ENCODE measurements at regions not wholly inside any gene's neighbourhood (a gene's known extent, or its start where the extent isn't known, plus 50 kb on each side); places are given as distances from the start of the nearest gene placed in this dataset.
"Not testable (repeated sequence)": the region's sequence is repeated elsewhere in the genome, so short reads cannot be mapped to it uniquely, and the experiment has no call there.

DNA sequence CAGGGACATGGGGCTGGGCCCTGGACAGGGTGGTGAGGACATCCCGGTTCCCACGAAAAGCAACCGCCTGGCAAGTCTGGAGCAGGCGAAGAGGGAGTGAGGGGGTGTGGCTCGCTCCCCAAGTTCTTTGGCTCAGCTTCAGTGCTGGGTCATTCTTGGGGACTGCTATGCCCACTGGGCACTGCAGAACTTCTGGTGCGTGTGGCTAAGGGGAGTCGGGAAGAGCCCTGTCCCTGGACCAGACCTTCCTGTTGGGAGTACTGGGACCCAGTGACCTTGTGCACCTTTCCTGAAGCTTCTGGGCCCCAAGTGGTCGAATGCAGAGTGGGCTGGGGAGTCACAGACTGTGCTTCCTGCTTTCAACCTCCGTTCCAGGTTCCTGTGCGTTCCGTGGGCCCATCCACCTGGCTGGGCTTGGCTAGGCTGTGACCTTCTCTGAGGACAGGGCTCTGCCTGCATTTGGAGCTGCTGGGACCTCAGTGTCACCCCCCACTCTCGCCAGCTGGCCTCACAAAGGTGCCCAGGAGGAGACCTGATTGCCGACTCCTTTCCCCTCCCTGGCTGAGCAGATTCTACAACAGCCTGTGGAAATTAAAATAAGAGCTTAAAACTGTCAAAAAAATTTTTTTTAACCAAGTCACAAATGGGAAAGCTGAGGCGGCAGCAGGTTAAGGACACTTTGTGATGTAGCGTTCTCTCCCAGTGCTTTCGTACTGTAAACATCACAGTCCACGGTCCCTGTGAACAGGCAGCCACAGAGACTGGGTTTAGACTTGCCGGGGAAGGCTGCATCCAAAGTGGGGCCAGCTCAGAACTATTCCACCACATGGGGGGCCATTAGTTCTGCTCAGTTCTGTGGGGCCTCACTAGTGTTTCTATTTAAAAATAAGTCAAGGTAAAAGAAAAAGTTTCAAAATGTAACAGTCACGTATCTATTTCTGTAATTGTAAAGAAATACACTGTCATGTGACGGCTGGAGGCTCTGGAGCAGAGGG lies 63.8 kb upstream of the WNT7B start:
- DNase-seq = no peak

DNA sequence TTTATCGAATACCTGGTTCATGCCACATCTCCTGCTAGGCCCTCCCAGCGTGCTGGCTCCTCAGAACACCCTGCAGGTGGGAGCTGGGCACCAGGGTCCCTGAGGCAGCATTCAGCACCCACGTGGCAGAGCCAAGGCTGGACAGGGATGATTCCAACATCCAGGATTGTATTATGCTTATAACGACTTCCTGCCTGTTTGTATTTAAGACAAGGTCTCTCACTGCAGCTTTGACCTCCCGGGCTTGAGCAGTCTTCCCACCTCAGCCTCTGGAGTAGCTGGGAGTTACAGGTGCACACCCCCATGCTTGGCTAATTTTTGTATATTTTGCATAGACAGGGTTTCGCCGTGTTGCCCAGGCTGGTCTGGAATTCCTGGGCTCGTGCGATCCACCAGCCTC lies 64.7 kb upstream of the WNT7B start:
- DNase-seq = no peak

DNA sequence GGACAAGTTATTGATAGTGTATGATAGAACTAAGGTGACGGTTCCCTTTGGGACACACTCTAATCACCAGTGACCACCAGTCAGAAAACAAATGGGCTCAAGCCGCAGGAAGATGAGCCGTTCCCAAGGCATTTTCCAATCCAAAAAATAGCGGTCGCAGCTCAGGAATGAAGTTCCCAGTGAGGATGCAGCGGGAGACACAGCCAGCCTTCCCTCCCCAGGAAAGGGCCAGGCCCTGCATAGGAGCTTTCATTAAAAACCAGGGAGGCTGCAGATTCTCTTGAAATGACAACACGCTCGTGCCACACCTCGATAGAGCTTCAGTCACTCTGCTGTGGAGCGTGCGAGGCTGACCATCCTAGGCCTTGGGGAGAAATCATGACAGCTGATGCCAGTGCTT lies 65.8 kb upstream of the WNT7B start:
- no peak for DNase-seq

DNA sequence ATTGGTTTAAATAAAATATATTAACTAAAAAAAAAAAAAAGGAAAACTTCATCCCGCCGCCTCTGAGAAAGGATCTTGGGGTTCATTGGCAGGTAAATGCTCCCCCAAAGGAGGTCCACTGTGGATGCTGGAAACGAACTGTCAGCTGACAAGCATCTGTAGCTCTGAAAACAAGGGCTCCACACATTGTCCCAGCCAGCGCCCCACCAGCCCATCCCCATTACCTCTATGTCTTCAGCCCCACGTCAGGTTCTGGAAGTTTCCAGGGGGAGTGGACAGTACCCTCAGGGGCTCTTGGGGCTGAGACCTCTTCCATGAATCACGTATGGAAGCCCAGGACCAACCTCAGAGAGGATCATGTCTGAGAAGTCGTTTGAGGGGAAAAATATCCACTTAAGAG lies 66.4 kb upstream of the WNT7B start:
- no peak for DNase-seq

DNA sequence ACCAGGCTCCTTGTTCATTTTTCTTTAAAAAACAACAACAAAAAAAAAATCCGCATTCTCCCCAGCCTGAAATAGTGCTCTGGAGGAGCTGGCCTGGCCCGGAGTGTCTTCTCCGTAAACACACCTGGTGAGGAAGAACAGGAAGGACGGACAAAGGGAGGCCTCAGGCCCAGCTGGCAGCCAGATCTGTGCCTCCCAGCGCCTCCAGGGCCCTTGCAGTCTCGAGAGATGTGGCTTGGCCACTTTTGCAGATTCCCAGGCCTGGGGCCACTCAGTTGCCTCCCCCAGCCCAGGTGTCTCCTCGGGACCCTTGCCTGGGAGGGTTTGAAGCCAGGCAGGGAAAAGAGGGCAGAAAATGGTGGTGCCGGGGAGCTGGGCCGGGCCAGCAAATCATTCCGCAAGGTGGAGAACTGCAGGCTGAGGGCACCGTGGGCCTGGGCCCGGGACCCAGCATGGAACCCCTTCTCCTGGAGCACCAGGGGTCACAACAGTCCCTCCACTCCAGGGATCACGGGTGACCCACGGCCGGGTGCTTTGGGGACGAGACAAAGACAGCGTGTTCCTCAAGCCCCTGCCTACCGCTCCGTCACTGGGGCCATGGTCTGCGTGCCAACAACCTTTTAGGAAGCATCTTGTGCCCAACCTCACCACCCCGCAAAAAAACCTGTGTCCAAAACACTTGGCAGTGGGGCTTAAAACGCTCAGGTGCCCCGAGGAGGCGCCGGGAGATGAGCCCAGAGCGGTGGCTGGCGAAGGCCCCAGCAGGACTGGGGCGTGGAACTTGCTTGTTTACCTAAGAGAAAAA lies 67.1 kb upstream of the WNT7B start:
- DNase-seq = no peak

DNA sequence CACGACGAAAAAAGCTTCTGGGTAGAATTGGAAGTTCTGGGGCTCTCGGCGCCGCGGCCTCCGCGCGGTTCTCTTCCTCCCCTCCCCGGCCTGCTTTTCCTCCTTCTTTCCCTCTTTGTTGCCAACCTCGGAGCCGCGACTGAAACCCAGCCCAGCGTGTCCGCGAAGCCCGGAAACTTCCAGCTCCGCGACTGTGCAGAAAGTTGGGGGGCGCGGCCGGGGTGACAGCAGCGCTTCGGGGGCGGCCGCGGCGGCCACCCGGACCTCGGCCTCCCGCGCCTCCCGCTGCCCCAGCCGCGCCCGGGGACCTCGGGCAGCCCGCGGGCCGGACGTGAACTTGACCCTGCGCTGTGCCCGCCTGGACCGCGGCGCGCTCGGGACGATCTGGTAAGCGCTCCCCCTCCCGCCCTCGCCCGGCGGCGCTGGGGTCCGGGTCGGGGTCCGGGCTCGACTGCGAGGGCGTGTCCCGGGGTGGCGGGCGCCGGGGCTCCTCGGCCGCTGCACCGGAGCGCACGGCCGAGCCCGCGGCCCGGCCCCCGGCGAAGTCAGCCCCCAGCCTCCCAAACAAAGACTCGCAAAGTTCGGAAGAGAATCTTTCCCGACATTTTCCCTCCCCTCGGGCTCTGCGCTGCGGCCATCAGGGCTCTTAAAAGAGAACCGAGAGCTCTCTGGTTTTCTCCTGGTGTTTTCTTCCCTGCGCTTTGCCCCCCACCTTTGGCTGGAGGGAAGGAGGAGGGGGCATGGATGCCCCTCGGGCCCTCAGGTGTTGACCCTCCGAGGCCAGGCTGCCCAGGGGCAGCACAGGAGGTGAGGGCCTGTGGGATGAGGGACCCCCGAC lies 67.9 kb upstream of the WNT7B start:
- no peak for DNase-seq

DNA sequence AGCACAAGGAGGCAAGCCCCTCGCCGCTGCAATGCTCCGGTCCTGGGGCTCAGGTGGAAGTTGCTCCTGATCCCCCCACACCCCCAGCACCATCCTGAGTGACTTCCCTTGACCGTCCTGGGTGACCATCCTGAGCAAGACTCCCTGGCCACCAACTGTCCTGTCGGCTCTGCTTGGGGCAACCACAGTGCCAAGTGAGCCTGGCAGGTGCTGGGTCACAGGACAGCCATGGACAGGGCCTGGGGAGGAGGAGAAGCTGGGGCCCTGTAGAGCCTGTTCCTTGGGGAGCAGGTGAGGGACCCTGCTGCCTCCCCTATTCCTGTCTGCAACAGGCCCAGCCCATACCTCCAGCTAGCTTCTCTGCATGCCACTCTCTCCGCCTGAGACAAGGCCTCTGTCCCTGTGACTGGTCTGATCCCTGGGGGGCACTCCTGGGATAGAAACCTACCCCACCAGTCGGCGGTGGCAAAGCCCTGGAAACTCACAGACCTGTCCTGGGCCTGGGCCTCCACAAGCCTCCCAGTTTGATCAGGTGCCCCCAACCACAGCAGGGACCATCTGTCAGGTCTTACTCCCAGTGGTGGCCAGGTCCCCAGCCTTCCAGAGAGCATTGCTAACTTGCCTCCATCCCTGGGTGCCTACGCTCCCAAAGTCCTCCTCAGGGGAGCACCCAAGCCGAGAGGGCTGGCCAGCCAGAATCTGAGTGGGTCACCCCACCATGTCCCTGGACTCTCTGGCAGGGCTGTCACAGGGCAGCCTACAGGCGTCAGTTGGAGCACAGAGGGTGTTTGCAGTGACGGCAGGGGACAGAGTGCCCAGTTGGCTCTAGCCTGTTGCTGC lies 68.7 kb upstream of the WNT7B start:
- DNase-seq = no peak

DNA sequence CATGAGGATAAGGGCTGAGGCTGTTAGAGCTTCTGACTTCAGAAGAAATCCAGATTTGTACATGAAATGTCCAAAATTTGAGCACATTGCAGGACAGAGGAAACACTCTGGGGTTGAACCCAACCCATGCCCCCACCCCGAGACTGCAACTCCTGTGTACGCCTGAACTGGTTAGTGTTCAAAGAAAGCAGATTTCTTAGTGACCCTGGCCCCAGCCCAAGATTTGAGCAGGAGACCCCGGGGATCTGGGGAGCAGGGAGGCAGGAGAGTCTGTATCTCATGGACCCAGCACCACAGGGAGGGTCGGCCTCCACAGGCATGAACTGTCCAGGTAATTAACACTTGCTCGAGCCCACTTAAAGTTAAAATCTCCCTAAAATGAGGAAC lies 69.3 kb upstream of the WNT7B start:
- DNase-seq = no peak

DNA sequence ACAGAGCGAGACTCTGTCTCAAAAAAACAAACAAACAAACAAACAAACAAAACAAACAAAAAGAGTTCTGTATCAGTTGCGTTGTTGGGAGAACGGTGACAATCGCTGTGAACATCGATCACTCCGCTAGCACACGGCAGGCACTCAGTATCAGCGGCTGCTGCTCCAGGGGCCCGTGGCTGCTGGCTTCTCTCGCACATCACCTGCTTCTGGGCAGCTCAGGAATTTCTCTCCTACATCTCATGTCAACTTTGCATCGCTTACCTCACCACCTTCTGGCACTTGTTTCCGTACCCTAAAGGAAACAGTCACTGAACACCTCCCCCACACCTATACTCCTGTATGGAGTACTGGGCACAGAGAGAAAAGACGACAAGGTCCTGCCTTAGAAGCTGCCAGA lies 70.3 kb upstream of the WNT7B start:
- no peak for DNase-seq

DNA sequence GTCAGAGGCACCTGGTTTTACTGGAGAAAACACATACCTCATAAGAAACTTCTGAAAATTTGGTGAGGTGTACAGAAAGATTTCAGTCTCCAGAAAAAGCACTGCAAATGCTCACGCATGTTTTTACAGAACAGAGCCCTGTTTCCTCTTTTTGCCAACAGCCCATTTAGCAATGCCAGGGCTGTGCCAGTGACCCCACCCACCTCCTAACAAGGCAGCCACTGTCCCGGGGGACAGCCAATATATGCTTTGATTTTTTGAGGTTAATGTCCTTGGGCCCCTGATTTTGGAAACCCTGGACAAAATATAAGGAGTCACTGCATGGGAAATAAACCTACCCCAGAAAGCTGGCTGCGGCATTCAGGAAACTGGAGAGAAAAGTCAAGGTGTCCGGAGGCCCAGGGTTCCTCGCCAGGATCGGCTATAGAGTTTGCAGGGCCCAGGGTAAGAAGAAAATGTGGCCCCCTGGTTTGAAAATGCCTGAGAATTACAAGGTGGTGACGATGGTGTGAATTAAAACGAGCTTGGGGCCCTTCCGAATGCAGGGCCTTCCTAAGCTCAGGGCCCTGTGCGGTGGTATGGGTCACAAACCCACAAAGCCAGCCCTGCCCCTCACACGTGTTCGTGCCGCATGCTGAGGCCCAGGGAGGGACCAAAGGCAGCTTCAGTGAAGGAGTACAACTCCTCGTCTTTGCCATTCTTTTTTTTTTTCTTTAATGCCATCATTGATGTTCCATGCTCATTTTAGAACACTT lies 71.1 kb upstream of the WNT7B start:
- DNase-seq = no peak

DNA sequence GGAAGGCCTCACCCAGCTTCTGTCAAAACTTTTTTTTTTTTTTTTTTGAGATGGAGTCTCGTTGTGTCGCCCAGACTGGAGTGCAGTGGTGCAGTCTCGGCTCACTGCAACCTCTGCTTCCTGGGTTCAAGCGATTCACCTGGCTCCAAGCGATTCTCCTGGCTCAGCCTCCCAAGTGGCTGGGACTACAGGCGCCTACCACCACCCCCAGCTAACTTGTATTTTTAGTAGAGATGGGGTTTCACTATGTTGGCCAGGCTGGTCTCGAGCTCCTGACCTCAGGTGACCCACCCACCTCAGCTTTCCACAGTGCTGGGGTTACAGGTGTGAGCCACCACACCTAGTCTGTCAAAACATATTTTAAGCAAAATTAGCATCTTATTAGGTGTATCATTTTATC lies 71.7 kb upstream of the WNT7B start:
- not testable (repeated sequence) for DNase-seq

DNA sequence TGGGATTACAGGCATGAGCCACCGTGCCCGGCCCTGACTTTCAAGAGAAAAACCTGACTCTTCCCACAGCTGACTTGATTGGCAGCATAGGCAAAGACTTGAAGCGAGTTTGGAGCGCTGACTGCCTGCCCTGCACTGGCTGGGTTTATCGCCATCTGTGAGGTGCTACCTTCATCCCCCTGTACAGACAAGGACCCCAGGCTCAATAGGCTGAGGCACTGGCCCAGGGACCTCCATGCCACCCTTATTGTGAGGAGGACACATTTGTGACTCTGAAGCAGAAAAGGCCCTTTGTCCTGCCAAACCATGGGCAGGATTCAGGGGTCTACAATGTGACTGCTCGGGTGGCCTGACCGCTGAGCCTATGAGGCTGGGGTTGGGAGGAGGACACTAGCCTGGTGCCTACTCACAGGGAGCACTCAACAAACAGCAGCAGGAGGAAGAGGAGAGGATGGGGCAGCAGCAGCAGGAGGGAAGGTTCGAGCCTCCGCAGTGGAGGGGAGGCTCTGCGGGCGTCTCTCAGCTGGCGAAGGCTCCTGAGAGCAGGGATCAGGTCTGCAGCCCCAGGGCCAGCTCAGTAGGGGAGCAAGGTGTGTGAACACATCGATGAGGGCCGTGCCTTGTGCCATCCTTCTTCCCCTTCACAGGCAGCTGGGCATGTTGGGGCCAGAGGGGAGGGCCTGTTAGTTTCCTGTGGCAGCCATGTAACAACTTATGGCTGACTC lies 72.9 kb upstream of the WNT7B start:
- no peak for DNase-seq

DNA sequence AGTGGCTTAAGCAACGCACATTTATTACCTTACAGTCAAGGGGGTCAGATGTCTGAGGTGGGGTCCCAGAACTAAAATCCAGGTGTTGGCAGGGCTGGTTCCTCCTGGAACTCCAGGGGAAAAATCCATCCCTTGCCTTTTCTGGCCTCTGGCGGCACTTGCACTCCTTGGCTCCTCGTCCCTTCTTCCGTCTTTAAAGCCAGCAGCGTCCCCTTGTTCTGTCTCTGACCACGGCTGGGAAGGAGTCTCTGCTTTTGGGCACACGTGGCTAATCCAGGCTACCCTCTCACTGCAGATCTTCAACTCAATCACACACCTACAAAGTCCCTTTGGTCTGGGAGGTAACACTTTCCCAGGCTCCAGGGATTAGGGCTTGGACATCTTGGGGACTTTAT lies 73.5 kb upstream of the WNT7B start:
- no peak for DNase-seq

DNA sequence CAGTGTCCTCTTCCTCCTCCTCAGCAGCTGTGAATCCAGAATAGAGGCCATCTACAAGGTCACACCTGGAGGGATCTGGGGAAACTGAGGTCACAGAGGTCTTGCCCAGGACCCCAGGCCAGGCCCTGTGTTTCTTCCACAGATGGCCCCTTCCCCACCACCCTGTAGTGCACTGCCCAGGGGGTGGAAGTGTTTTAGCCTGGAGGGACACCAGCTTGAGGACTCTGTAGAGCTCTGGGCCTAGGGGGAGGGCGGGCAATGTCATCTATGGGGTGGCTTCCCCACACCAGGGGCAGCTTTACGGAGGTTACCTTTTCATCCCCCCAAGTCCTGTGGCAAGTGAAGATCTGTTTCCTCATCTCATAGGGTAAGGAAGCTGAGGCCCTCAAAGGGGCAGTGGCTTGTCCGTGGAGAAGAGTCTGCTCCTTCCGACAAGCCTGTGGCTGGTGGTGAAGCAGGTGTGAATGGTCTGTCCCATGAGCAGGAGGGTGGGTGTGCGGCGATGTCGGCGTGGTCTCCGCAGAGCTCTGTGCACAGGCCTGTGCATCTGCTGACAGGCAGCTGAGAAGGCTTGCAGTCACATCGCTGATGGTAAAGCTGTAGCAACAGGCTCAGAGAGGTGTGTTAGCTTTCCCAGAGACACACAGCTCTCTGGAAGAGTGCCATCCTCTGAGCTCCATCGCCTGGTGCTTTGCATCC lies 74.1 kb upstream of the WNT7B start:
- no peak for DNase-seq

DNA sequence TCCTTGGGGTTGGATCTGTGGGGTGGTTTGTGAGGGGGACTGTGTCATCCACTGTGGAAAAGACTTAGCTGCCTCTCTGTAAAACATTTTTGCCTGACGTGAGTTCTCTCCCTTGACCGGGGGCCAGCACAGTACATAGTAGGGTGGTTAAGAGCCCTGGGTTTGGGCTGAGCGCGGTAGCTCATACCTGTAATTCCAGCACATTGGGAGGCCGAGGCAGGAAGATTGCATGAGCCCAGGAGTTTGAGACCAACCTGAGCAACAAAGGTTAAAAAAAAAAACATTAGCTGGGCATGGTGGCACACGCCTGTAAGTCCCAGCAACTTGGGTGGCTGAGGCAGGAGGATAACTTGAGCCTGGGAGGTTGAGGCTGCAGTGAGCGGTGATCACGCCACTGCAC lies 74.7 kb upstream of the WNT7B start:
- no peak for DNase-seq

DNA sequence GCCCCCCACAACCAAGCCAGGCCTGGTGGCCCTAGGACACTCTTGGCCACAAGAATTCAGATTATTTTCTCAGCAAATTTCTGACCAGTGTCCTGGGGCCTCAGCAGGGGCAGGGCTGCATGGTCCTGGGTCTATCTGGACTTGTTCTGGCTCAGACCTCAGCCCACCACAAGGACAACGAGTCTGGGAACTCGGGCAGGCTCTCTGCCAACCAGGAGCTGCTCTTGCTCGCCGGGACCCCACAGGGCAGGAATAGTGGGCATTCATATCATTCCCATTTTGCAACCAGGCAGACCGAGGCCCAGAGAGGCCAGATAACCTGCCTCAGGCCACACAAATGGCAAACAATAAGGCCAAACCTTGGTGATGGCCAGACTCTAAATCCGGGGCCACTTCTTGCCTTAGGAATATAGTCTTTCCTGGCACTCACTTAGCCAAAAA lies 75.4 kb upstream of the WNT7B start:
- no peak for DNase-seq

DNA sequence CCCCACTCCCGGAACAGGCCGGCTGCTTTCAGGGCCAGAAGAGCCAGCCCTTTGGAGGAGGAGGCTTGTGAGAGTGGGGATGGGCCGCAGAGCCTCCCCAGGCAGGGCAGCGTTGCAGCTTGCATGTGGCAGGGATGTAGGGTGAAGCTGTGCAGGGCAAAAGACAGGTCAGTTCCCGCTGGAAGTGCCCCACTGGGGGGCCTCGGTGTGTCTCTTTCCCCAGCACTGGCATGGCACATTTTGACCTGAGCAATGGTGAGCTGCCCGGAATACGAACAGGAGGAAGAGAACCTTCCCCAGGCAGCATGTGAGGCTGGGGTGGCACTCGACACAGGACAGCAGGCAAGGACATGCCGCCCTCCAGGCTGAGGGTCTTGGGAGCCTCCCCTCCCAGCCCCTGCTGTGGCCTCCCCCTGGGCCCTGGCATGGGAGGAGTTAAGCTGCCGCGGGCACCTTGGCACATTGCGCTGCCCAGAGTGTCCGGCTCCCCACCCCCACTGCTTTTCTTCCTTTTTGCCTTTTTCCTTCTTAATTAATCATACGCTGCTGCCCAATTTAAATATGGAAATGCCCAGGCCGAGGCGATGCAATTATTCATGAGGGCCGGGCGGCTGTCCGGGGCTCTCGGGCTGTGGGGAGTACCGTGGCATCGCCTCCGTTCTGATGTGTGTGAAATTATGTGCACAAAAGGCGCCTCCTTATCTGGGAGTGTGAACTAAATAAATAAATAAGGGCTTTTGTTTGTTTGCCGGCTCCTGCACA lies 76.0 kb upstream of the WNT7B start:
- no peak for DNase-seq

DNA sequence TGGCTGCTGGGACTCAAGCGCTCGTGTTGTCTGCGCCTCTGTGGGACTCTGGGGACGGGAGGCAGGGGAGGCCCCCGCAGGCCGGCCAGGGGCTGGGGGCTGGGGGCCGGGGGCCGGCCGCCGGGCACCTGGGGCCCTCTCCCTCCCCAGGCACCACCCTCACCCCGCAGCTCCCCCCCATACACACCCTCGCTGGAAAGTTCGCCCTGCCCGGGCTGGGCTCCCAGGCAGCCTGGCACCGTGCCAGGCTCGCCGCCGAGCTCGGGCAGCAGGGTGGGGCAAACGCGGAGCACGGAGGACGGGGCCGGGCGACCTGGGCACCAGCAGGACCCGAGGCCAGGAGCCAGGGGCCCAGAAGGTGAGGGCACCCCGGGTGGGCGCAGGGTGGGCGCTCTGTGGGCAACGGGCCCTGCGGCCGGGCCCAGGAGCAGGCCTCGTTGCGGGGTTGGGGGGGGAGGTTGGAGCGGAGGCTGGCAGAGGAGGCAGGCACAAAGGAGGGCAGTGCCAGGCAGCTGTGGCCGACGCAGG lies 76.7 kb upstream of the WNT7B start:
- no peak for DNase-seq
